ENCODE measurements at regions not wholly inside any gene's neighbourhood (a gene's known extent, or its start where the extent isn't known, plus 50 kb on each side); places are given as distances from the start of the nearest gene placed in this dataset.
A peak's percentile ranks its signal among the peaks of the same experiment; 100 is the strongest.

DNA sequence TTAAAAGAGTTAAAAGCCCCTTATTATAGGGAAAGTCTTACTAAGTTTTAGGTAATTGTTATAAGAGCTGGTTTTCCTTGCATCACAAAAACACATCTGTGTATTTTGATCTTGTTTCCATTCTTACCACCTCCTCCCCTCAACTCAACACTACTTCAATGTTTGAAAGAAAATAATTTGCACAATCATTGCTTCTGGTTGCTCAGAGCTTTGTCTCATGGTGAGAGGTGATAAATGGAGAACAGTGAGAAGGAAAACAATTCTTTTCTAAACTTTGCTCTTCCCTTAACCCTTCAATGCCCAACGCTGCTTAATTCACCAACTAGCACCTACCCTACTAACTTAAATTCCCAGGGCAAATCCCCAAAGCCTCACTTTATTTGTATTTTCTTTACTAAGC lies 268.1 kb upstream of the LINC00305 start:
- Mint-ChIP-seq H3K4me1 (ENCODE audit: unreplicated experiment) (no peaks in the 10 kb centered on the region), H3K27me3 (ENCODE audit: unreplicated experiment) (no peaks in the 10 kb centered on the region), H3K9me3 (ENCODE audit: unreplicated experiment) (peaks cover 14% of the 10 kb centered on the region), H3K4me3 (ENCODE audit: unreplicated experiment) (no peak overlapping the region), H3K27ac (ENCODE audit: unreplicated experiment) (no peak overlapping the region), H3K36me3 (ENCODE audit: unreplicated experiment) (no peaks in the 10 kb centered on the region)
- TF ChIP-seq, protein P1, sequence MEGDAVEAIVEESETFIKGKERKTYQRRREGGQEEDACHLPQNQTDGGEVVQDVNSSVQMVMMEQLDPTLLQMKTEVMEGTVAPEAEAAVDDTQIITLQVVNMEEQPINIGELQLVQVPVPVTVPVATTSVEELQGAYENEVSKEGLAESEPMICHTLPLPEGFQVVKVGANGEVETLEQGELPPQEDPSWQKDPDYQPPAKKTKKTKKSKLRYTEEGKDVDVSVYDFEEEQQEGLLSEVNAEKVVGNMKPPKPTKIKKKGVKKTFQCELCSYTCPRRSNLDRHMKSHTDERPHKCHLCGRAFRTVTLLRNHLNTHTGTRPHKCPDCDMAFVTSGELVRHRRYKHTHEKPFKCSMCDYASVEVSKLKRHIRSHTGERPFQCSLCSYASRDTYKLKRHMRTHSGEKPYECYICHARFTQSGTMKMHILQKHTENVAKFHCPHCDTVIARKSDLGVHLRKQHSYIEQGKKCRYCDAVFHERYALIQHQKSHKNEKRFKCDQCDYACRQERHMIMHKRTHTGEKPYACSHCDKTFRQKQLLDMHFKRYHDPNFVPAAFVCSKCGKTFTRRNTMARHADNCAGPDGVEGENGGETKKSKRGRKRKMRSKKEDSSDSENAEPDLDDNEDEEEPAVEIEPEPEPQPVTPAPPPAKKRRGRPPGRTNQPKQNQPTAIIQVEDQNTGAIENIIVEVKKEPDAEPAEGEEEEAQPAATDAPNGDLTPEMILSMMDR (IDR thresholded peaks at IDR 0.05): no peak
- DNase-seq (ENCODE audit: extremely low spot score, unreplicated experiment): no peak

DNA sequence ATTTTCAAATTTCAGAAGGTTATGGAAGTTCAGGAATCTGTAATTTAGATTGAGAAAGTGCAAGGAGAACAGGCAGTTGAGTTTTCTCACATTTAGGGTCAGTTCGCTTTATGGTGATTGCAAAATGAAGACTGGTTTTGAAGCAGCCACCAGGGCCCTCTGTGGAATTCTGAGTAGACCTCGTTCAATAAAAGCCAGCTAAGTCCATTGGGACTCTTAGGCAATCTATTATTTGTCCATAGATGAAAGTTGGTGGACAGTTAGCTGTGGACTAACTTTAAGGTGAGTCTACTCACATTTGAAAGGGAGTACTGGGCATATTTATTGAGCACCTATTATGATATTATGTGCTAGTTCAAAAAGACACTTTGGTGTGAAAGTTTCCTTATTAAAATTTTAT lies 266.3 kb upstream of the LINC00305 start:
- no peak for DNase-seq (ENCODE audit: extremely low spot score, unreplicated experiment)
- Mint-ChIP-seq H3K9me3 (ENCODE audit: unreplicated experiment) (peaks cover 10% of the 10 kb centered on the region), H3K27ac (ENCODE audit: unreplicated experiment) (no peak overlapping the region), H3K27me3 (ENCODE audit: unreplicated experiment) (no peaks in the 10 kb centered on the region), H3K4me1 (ENCODE audit: unreplicated experiment) (no peaks in the 10 kb centered on the region), H3K4me3 (ENCODE audit: unreplicated experiment) (no peak overlapping the region), H3K36me3 (ENCODE audit: unreplicated experiment) (no peaks in the 10 kb centered on the region)
- TF ChIP-seq, protein P1 (IDR thresholded peaks at IDR 0.05): no peak

DNA sequence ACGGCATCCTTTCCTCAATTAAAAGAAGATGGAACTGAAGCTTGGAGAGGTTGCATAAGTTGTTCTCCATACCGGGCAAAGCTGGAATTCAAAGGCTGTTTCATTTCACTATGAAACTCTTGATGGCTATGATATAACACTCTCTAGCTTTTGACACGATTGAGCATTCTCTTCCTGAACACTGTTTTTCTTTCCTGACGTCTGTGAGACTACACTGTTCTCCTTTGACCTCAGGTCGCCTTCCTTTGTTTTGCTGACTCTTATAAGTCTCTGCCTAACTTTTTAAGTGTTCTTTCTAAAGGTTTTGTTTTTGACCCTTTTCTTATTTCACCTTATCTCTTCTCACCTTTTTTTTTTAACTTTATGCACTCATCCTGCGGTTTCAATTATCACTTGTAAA lies 261.8 kb upstream of the LINC00305 start:
- no peak for DNase-seq (ENCODE audit: extremely low spot score, unreplicated experiment)
- no peak overlapping the region for H3K4me3 Mint-ChIP-seq (ENCODE audit: unreplicated experiment)
- H3K36me3 Mint-ChIP-seq (ENCODE audit: unreplicated experiment): no peaks in the 10 kb centered on the region
- no peak overlapping the region for H3K27ac Mint-ChIP-seq (ENCODE audit: unreplicated experiment)
- no peaks in the 10 kb centered on the region for H3K27me3 Mint-ChIP-seq (ENCODE audit: unreplicated experiment)
- peaks cover 8% of the 10 kb centered on the region for H3K9me3 Mint-ChIP-seq (ENCODE audit: unreplicated experiment)
- no peaks in the 10 kb centered on the region for H3K4me1 Mint-ChIP-seq (ENCODE audit: unreplicated experiment)
- TF ChIP-seq, protein P1 (IDR thresholded peaks at IDR 0.05): no peak

DNA sequence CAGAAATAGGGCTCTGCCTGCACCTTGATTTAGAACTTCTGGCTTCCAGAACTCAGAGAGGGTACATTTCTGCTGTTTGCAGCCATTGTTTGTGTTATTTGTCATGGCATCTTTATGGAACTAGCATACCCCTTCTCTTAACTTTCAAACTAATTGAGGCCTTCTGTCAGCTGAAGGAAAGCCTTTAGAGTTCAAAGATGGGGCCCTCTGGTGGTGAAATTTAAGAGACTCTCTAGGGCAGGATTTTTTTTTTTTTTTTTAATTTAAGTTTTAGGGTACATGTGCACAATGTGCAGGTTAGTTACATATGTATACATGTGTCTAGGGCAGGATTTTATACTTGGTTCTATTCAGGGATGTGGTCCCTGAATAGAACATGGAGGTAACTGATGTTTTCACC lies 260.6 kb upstream of the LINC00305 start:
- peaks cover 8% of the 10 kb centered on the region for H3K9me3 Mint-ChIP-seq (ENCODE audit: unreplicated experiment)
- H3K27ac Mint-ChIP-seq (ENCODE audit: unreplicated experiment): no peak overlapping the region
- no peak overlapping the region for H3K4me3 Mint-ChIP-seq (ENCODE audit: unreplicated experiment)
- no peaks in the 10 kb centered on the region for H3K27me3 Mint-ChIP-seq (ENCODE audit: unreplicated experiment)
- no peaks in the 10 kb centered on the region for H3K36me3 Mint-ChIP-seq (ENCODE audit: unreplicated experiment)
- peaks cover 5% of the 10 kb centered on the region for H3K4me1 Mint-ChIP-seq (ENCODE audit: unreplicated experiment)
- TF ChIP-seq, protein P1 (IDR thresholded peaks at IDR 0.05): peak; percentile 59
- DNase-seq (ENCODE audit: extremely low spot score, unreplicated experiment): no peak

DNA sequence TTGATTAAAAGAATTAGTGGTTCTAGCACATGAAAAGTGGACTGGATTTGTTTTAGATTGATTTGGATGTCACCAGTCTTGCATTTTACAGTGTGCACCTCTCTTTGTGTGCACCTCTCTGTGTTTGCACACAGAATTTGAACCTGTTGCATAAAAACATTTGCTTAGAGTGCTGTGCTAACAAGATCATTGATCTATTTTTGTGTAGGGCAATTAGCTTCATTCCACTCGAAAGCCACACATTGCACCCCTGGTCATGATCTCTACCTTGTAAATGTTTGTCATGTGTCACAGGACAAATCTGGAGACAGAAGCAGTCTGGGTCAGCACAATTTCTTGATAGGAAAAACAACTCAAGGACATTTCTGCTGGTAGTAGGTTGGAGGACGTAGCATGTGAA lies 258.7 kb upstream of the LINC00305 start:
- DNase-seq (ENCODE audit: extremely low spot score, unreplicated experiment): no peak
- peaks cover 5% of the 10 kb centered on the region for H3K4me1 Mint-ChIP-seq (ENCODE audit: unreplicated experiment)
- H3K4me3 Mint-ChIP-seq (ENCODE audit: unreplicated experiment): no peak overlapping the region
- no peak overlapping the region for H3K27ac Mint-ChIP-seq (ENCODE audit: unreplicated experiment)
- TF ChIP-seq, protein P1 (IDR thresholded peaks at IDR 0.05): no peak
- no peaks in the 10 kb centered on the region for H3K9me3 Mint-ChIP-seq (ENCODE audit: unreplicated experiment)
- no peaks in the 10 kb centered on the region for H3K27me3 Mint-ChIP-seq (ENCODE audit: unreplicated experiment)
- no peaks in the 10 kb centered on the region for H3K36me3 Mint-ChIP-seq (ENCODE audit: unreplicated experiment)

All from osteocyte (in vitro differentiated cells).